Gastroesophageal sphincter (tissue), 4 donors: ENCODE measurements at regions not wholly inside any gene's neighbourhood (a gene's known extent, or its start where the extent isn't known, plus 50 kb on each side); places are given as distances from the start of the nearest gene placed in this dataset.

Experiments used
- ATAC-seq: fragments of 150-250 bp; one replicate; pipeline ENCODE4 v1.9.1; 2016; ENCODE audit warnings: mild to moderate bottlenecking, moderate library complexity
- H3K27ac ChIP-seq, 4 donors: fragments of 200-600 bp; sonication (generic) in 3 of 4; 1 replicate in 3 of 4; 2 replicates in 1 of 4; pipeline ENCODE4 v1.5.1; 2016 to 2019
- H3K27me3 ChIP-seq: fragments of 200-600 bp; sonication (generic); one replicate; pipeline ENCODE4 v1.5.1; 2019
- H3K36me3 ChIP-seq, 2 donors: fragments of 200-600 bp; sonication (generic); one replicate each; pipeline ENCODE4 v1.5.1; 2019; ENCODE audit warnings: control low read depth in 1 of 2
- H3K4me1 ChIP-seq, 3 donors: fragments of 200-600 bp; sonication (generic); 1 replicate in 2 of 3; 2 replicates in 1 of 3; pipeline ENCODE4 v1.5.1; 2016 to 2019; ENCODE audit warnings: control low read depth in 2 of 3
- H3K4me3 ChIP-seq, 2 donors: fragments of 200-600 bp; sonication (generic); one replicate each; pipeline ENCODE4 v1.5.1; 2019; ENCODE audit warnings: mild to moderate bottlenecking in 1 of 2, moderate library complexity in 1 of 2
- H3K9me3 ChIP-seq, 3 donors: fragments of 200-600 bp; sonication (generic); one replicate each; pipeline ENCODE4 v1.5.1; 2017 to 2019; ENCODE audit warnings: control low read depth in 2 of 3
- CTCF ChIP-seq, 4 experiments: fragments of 200-600 bp in 2 of 4; fragments of 450-650 bp in 2 of 4; sonication (generic) in 1 of 4; IDR thresholded peaks; one replicate each; pipeline ENCODE4 v1.5.1; 2017 to 2019; ENCODE audit warnings: antibody characterized with exemption in 4 of 4, mild to moderate bottlenecking in 2 of 4, moderate library complexity in 2 of 4
- EP300 ChIP-seq: sonication (generic); formaldehyde crosslinking; IDR thresholded peaks from one replicate; pipeline ENCODE4 v1.6.1; 2017; ENCODE audit warnings: antibody characterized with exemption, mild to moderate bottlenecking
- POLR2A ChIP-seq, 2 donors: fragments of 450-650 bp; IDR thresholded peaks; one replicate each; pipeline ENCODE4 v1.6.1; 2017; ENCODE audit warnings: antibody characterized with exemption in 2 of 2, mild to moderate bottlenecking in 2 of 2, moderate library complexity in 1 of 2
- POLR2AphosphoS5 ChIP-seq: sonication (generic); formaldehyde crosslinking; IDR thresholded peaks from one replicate; pipeline ENCODE4 v1.6.1; 2017; ENCODE audit warnings: antibody characterized with exemption
- WGBS, 2 donors: methylation state at CpG; one replicate each; pipeline ENCODE4 v1.1.5; 2018; ENCODE audit warnings: low coverage in 1 of 2; 5-methylcytosine and 5-hydroxymethylcytosine counted together

- 72 to 80% methylated on average over 1 to 3 of the region's 3 CpGs for WGBS, 2 donors
- Histone ChIP-seq H3K4me1 (no peaks in the 10 kb centered on the region), H3K9me3 (peaks cover 0 to 10% (median 0%) of the 10 kb centered on the region in 3 donors), H3K36me3 (no peaks in the 10 kb centered on the region), H3K27ac (no peak overlapping the region), H3K27me3 (no peaks in the 10 kb centered on the region), H3K4me3 (no peak overlapping the region)
- no peak for ATAC-seq
- TF ChIP-seq EP300 (no peak), POLR2AphosphoS5 (no peak), POLR2A (IDR thresholded peaks at IDR 0.05) (no peak), CTCF (IDR thresholded peaks at IDR 0.05) (no peak)
Observed at GRCh38 chr12:70031046-70031445, 206.0 kb downstream of the MYRFL start.

- H3K36me3 ChIP-seq, result no peaks in the 10 kb centered on the region
- peak; percentile 57 for ATAC-seq
- H3K9me3 ChIP-seq, result peaks cover 0 to 10% (median 0%) of the 10 kb centered on the region in 3 donors
- no peak overlapping the region for H3K27ac ChIP-seq
- TF ChIP-seq POLR2AphosphoS5 (no peak), EP300 (no peak), CTCF (IDR thresholded peaks at IDR 0.05) (no peak), POLR2A (IDR thresholded peaks at IDR 0.05) (no peak)
- no peak overlapping the region for H3K4me3 ChIP-seq
- H3K4me1 ChIP-seq, result no peaks in the 10 kb centered on the region
- H3K27me3 ChIP-seq, result no peaks in the 10 kb centered on the region
Observed at GRCh38 chr12:70032076-70032475, 207.0 kb downstream of the MYRFL start.

- H3K4me1 ChIP-seq, result no peaks in the 10 kb centered on the region
- H3K36me3 ChIP-seq, result no peaks in the 10 kb centered on the region
- H3K27me3 ChIP-seq, result no peaks in the 10 kb centered on the region
- H3K27ac ChIP-seq, result no peak overlapping the region
- TF ChIP-seq POLR2AphosphoS5, result no peak
- no peak for TF ChIP-seq EP300
- TF ChIP-seq CTCF (IDR thresholded peaks at IDR 0.05), result no peak
- no peak for TF ChIP-seq POLR2A (IDR thresholded peaks at IDR 0.05)
- 60 to 76% methylated on average over 1 to 3 of the region's 3 CpGs for WGBS, 2 donors
- no peak overlapping the region for H3K4me3 ChIP-seq
- no peak for ATAC-seq
- peaks cover 0 to 8% (median 0%) of the 10 kb centered on the region in 3 donors for H3K9me3 ChIP-seq
Observed at GRCh38 chr12:70033310-70033709, 208.3 kb downstream of the MYRFL start.

DNA sequence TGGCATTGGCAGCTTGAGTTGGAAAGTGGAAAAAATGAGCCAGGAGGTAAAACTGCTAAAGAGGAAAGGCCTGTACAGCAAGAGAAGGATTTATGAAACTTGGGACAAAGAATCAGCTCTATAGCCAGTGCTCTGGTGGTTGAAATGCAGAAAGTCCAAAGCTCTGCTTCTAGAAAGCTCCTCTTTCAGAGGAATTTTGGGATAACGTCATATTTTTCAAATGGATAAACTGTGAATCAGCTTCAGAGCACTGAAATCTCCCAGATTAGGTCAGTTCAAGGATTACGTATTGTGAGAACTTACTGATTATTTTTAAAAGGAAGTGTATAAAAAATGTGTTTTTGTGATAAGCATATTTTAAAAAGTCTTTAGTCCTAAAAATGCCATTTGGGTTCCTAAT, 203.1 kb upstream of the CNOT2 start:
- H3K27me3 ChIP-seq, result no peaks in the 10 kb centered on the region
- no peak for ATAC-seq
- TF ChIP-seq EP300 (no peak), POLR2AphosphoS5 (no peak)
- WGBS, 2 donors, result 43 to 58% methylated on average over 2 of the region's 2 CpGs
- no peaks in the 10 kb centered on the region for H3K9me3 ChIP-seq
- H3K4me3 ChIP-seq, result no peak overlapping the region
- peaks cover 0 to 22% (median 0%) of the 10 kb centered on the region in 3 donors for H3K4me1 ChIP-seq
- no peaks in the 10 kb centered on the region for H3K36me3 ChIP-seq
- no peak overlapping the region for H3K27ac ChIP-seq

GRCh38 chr12:70042675-70043074, 200.6 kb upstream of the CNOT2 start:
- no peak for TF ChIP-seq CTCF (IDR thresholded peaks at IDR 0.05)
- no peak for TF ChIP-seq POLR2AphosphoS5
- TF ChIP-seq POLR2A (IDR thresholded peaks at IDR 0.05), result no peak
- no peak for TF ChIP-seq EP300
- H3K9me3 ChIP-seq, result no peaks in the 10 kb centered on the region
- H3K4me1 ChIP-seq, result peaks cover 0 to 22% (median 0%) of the 10 kb centered on the region in 3 donors
- H3K27ac ChIP-seq, result no peak overlapping the region
- 18 to 34% methylated on average over 5 to 6 of the region's 6 CpGs for WGBS, 2 donors
- no peak for ATAC-seq
- no peak overlapping the region for H3K4me3 ChIP-seq
- H3K27me3 ChIP-seq, result no peaks in the 10 kb centered on the region
- no peaks in the 10 kb centered on the region for H3K36me3 ChIP-seq
